ENCODE measurements at regions not wholly inside any gene's neighbourhood (a gene's known extent, or its start where the extent isn't known, plus 50 kb on each side); places are given as distances from the start of the nearest gene placed in this dataset.

GRCh38 chr6:150458579-150458978 lies 89.8 kb downstream of the IYD start:
- Histone ChIP-seq H3K9me3 (no peaks in the 10 kb centered on the region), H3K4me1 (ENCODE audit: control insufficient read depth in 1 of 2, insufficient read depth in 2 of 2, low read depth in 1 of 2, low read length in 1 of 2) (no peaks in the 10 kb centered on the region), H3F3A (replicated peaks; ENCODE audit: insufficient read depth) (no peaks in the 10 kb centered on the region), H3K79me2 (ENCODE audit: insufficient read depth) (no peaks in the 10 kb centered on the region), H2AFZ (ENCODE audit: low read depth) (no peak overlapping the region), H3K4me2 (no peak overlapping the region), H4K20me1 (ENCODE audit: insufficient read depth) (no peaks in the 10 kb centered on the region), H3K9ac (no peak overlapping the region), H3K4me3 (ENCODE audit: low read depth in 2 of 2, low read length in 1 of 2) (no peak overlapping the region), H3K36me3 (replicated peaks in 1 of 2; ENCODE audit: control insufficient read depth in 1 of 2, insufficient read depth in 2 of 2, low read length in 1 of 2) (no peaks in the 10 kb centered on the region), H3K27me3 (ENCODE audit: insufficient read depth) (no peaks in the 10 kb centered on the region; the same call in 1 of the 2 replicates), H3K9me2 (no peaks in the 10 kb centered on the region), H3K27ac (ENCODE audit: low read depth in 2 of 2, low read length in 1 of 2) (no peak overlapping the region)
- no peak for DNase-seq
- ChIA-PET CTCF (no interaction called here), POLR2A (no interaction called here)
- TF ChIP-seq USF2 (IDR thresholded peaks at IDR 0.05; ENCODE audit: borderline replicate concordance, low read depth, low read length), result no peak
- TF ChIP-seq SMC3 (IDR thresholded peaks at IDR 0.05; ENCODE audit: low read depth, low read length), result no peak
- TF ChIP-seq FOXM1 (IDR thresholded peaks at IDR 0.05; ENCODE audit: low read depth), result no peak
- WGBS (ENCODE audit: low lambda C conversion rate), result 4% methylated on average over 5 of the region's 5 CpGs

- H3K9me3 ChIP-seq, result no peaks in the 10 kb centered on the region
- WGBS (ENCODE audit: low lambda C conversion rate), result 19% methylated on average over 5 of the region's 5 CpGs
- H2AFZ ChIP-seq (ENCODE audit: low read depth), result no peak overlapping the region
- no peak overlapping the region for H3K27ac ChIP-seq (ENCODE audit: low read depth in 2 of 2, low read length in 1 of 2)
- no peaks in the 10 kb centered on the region for H3K79me2 ChIP-seq (ENCODE audit: insufficient read depth)
- H3K4me2 ChIP-seq, result no peak overlapping the region
- ChIA-PET POLR2A (no interaction called here), CTCF (no interaction called here)
- H3K9ac ChIP-seq, result no peak overlapping the region
- H4K20me1 ChIP-seq (ENCODE audit: insufficient read depth), result no peaks in the 10 kb centered on the region
- no peaks in the 10 kb centered on the region for H3K4me1 ChIP-seq (ENCODE audit: control insufficient read depth in 1 of 2, insufficient read depth in 2 of 2, low read depth in 1 of 2, low read length in 1 of 2)
- H3K36me3 ChIP-seq (replicated peaks in 1 of 2; ENCODE audit: control insufficient read depth in 1 of 2, insufficient read depth in 2 of 2, low read length in 1 of 2), result no peaks in the 10 kb centered on the region
- no peak for DNase-seq
- no peak for TF ChIP-seq MXI1 (IDR thresholded peaks at IDR 0.05; ENCODE audit: low read depth, low read length)
- no peak for TF ChIP-seq TCF12 (IDR thresholded peaks at IDR 0.05)
- no peak for TF ChIP-seq USF2 (IDR thresholded peaks at IDR 0.05; ENCODE audit: borderline replicate concordance, low read depth, low read length)
- no peak for TF ChIP-seq USF1 (IDR thresholded peaks at IDR 0.05; ENCODE audit: borderline replicate concordance, low read depth)
- TF ChIP-seq JUND (IDR thresholded peaks at IDR 0.05), result no peak
- H3K27me3 ChIP-seq (ENCODE audit: insufficient read depth), result no peaks in the 10 kb centered on the region
- no peak overlapping the region for H3K4me3 ChIP-seq (ENCODE audit: low read depth in 2 of 2, low read length in 1 of 2)
- no peaks in the 10 kb centered on the region for H3F3A ChIP-seq (replicated peaks; ENCODE audit: insufficient read depth)
- no peaks in the 10 kb centered on the region for H3K9me2 ChIP-seq
Measured at GRCh38 chr6:150463852-150464251, 95.0 kb downstream of the IYD start.

- Histone ChIP-seq H3K79me2 (ENCODE audit: insufficient read depth) (no peaks in the 10 kb centered on the region), H3K4me3 (ENCODE audit: low read depth in 2 of 2, low read length in 1 of 2) (no peak overlapping the region), H3K27ac (ENCODE audit: low read depth in 2 of 2, low read length in 1 of 2) (no peak overlapping the region), H3K27me3 (ENCODE audit: insufficient read depth) (no peaks in the 10 kb centered on the region), H3K4me2 (no peak overlapping the region), H3K9me3 (no peaks in the 10 kb centered on the region), H4K20me1 (ENCODE audit: insufficient read depth) (no peaks in the 10 kb centered on the region), H3K36me3 (replicated peaks in 1 of 2; ENCODE audit: control insufficient read depth in 1 of 2, insufficient read depth in 2 of 2, low read length in 1 of 2) (no peaks in the 10 kb centered on the region), H3K4me1 (ENCODE audit: control insufficient read depth in 1 of 2, insufficient read depth in 2 of 2, low read depth in 1 of 2, low read length in 1 of 2) (no peaks in the 10 kb centered on the region), H2AFZ (ENCODE audit: low read depth) (no peak overlapping the region), H3K9ac (no peak overlapping the region), H3F3A (replicated peaks; ENCODE audit: insufficient read depth) (no peaks in the 10 kb centered on the region), H3K9me2 (no peaks in the 10 kb centered on the region)
- no peak for DNase-seq
- CTCF ChIA-PET, result interaction anchor here (1.3 kb wide), 1 partner anchor 14 kb away, joined by 3 read pairs; no protein-coding TSS in a partner anchor
- WGBS (ENCODE audit: low lambda C conversion rate), result 6% methylated on average over 2 of the region's 2 CpGs
- POLR2A ChIA-PET, result no interaction called here
- TF ChIP-seq POLR2AphosphoS5 (IDR thresholded peaks at IDR 0.05; ENCODE audit: low read depth, low read length), result no peak
- no peak for TF ChIP-seq RAD21 (IDR thresholded peaks at IDR 0.05; ENCODE audit: low read length)
- TF ChIP-seq EP300 (IDR thresholded peaks at IDR 0.05; ENCODE audit: borderline replicate concordance in 1 of 2, low read depth in 1 of 2, low read length in 1 of 2), result no peak
- no peak for TF ChIP-seq RCOR1 (IDR thresholded peaks at IDR 0.05; ENCODE audit: low read length)
- no peak for TF ChIP-seq NRF1 (IDR thresholded peaks at IDR 0.05; ENCODE audit: low read depth, low read length)
- no peak for TF ChIP-seq FOSL2 (IDR thresholded peaks at IDR 0.05; ENCODE audit: borderline replicate concordance, low read depth)
- no peak for TF ChIP-seq MAX (IDR thresholded peaks at IDR 0.05; ENCODE audit: low read depth)
- TF ChIP-seq TCF12 (IDR thresholded peaks at IDR 0.05), result no peak
- TF ChIP-seq MEF2A (IDR thresholded peaks at IDR 0.05; ENCODE audit: borderline replicate concordance, low read depth), result no peak
- no peak for TF ChIP-seq SMC3 (IDR thresholded peaks at IDR 0.05; ENCODE audit: low read depth, low read length)
- no peak for TF ChIP-seq CTCF (IDR thresholded peaks at IDR 0.05)
Measured at GRCh38 chr6:150464966-150465365, 96.2 kb downstream of the IYD start.

All from SK-N-SH (cell line).